ENCODE measurements at regions not wholly inside any gene's neighbourhood (a gene's known extent, or its start where the extent isn't known, plus 50 kb on each side); places are given as distances from the start of the nearest gene placed in this dataset.

- no peak for TF ChIP-seq POLR2A (IDR thresholded peaks at IDR 0.05)
- no peak for TF ChIP-seq CTCF (IDR thresholded peaks at IDR 0.05)
- TF ChIP-seq EP300 (IDR thresholded peaks at IDR 0.05) = no peak
- 62% methylated on average over 8 of the region's 8 CpGs for WGBS, 2 donors
- no peak overlapping the region for H3K4me3 ChIP-seq
- H3K36me3 ChIP-seq = no peaks in the 10 kb centered on the region
- H3K9me3 ChIP-seq = no peaks in the 10 kb centered on the region
- no peaks in the 10 kb centered on the region for H3K27me3 ChIP-seq
- DNase-seq (ENCODE audit: low spot score in 2 of 2) = no peak
- no peak overlapping the region for H3K27ac ChIP-seq
- no peaks in the 10 kb centered on the region for H3K4me1 ChIP-seq
Observed at GRCh38 chr2:219967247-219968245, 340.1 kb downstream of the SLC4A3 start.

- WGBS, 2 donors = 69 to 80% methylated on average over 6 of the region's 6 CpGs
- Histone ChIP-seq H3K27me3 (no peaks in the 10 kb centered on the region), H3K36me3 (no peaks in the 10 kb centered on the region), H3K9me3 (no peaks in the 10 kb centered on the region), H3K4me3 (no peak overlapping the region), H3K27ac (no peak overlapping the region), H3K4me1 (no peaks in the 10 kb centered on the region)
- DNase-seq (ENCODE audit: low spot score in 2 of 2) = no peak
- TF ChIP-seq CTCF (IDR thresholded peaks at IDR 0.05) = no peak
- TF ChIP-seq POLR2A (IDR thresholded peaks at IDR 0.05) = no peak
- TF ChIP-seq EP300 (IDR thresholded peaks at IDR 0.05) = no peak
Observed at GRCh38 chr2:219968685-219969345, 341.4 kb downstream of the SLC4A3 start.

GRCh38 chr2:219969508-219969907 is 342.1 kb downstream of the SLC4A3 start:
- no peak for DNase-seq (ENCODE audit: low spot score in 2 of 2)
- TF ChIP-seq POLR2A (IDR thresholded peaks at IDR 0.05) (no peak), CTCF (IDR thresholded peaks at IDR 0.05) (no peak), EP300 (IDR thresholded peaks at IDR 0.05) (no peak)
- H3K4me1 ChIP-seq = no peaks in the 10 kb centered on the region
- 62 to 70% methylated on average over 4 of the region's 4 CpGs for WGBS, 2 donors
- no peak overlapping the region for H3K27ac ChIP-seq
- H3K36me3 ChIP-seq = no peaks in the 10 kb centered on the region
- H3K27me3 ChIP-seq = no peaks in the 10 kb centered on the region
- H3K4me3 ChIP-seq = no peak overlapping the region
- no peaks in the 10 kb centered on the region for H3K9me3 ChIP-seq

GRCh38 chr2:219973136-219973535 is 345.7 kb downstream of the SLC4A3 start:
- 89 to 95% methylated on average over 1 of the region's 1 CpG for WGBS, 2 donors
- TF ChIP-seq EP300 (IDR thresholded peaks at IDR 0.05) (no peak), CTCF (IDR thresholded peaks at IDR 0.05) (no peak), POLR2A (IDR thresholded peaks at IDR 0.05) (no peak)

GRCh38 chr2:219976871-219977270 is 349.4 kb downstream of the SLC4A3 start:
- no peak for DNase-seq (ENCODE audit: low spot score in 2 of 2)
- no peak for TF ChIP-seq POLR2A (IDR thresholded peaks at IDR 0.05)
- TF ChIP-seq EP300 (IDR thresholded peaks at IDR 0.05) = no peak
- no peak for TF ChIP-seq CTCF (IDR thresholded peaks at IDR 0.05)
- no peaks in the 10 kb centered on the region for H3K9me3 ChIP-seq
- WGBS, 2 donors = 36 to 43% methylated on average over 2 of the region's 2 CpGs
- H3K4me1 ChIP-seq = no peaks in the 10 kb centered on the region
- no peaks in the 10 kb centered on the region for H3K27me3 ChIP-seq
- H3K27ac ChIP-seq = no peak overlapping the region
- H3K36me3 ChIP-seq = no peaks in the 10 kb centered on the region
- H3K4me3 ChIP-seq = no peak overlapping the region

More at GRCh38 chr2:219973136-219973535, 345.7 kb downstream of the SLC4A3 start:
- Histone ChIP-seq H3K9me3 (no peaks in the 10 kb centered on the region), H3K27ac (no peak overlapping the region), H3K4me1 (no peaks in the 10 kb centered on the region), H3K27me3 (no peaks in the 10 kb centered on the region), H3K36me3 (no peaks in the 10 kb centered on the region), H3K4me3 (no peak overlapping the region)
- no peak for DNase-seq (ENCODE audit: low spot score in 2 of 2)
